SK-N-MC (cell line): ENCODE measurements at regions not wholly inside any gene's neighbourhood (a gene's known extent, or its start where the extent isn't known, plus 50 kb on each side); places are given as distances from the start of the nearest gene placed in this dataset.

Experiments used
- EZH2 ChIP-seq: fragments of 200-600 bp; sonication (generic); IDR thresholded peaks from one replicate; pipeline ENCODE4 v1.6.1; 2017; ENCODE audit warnings: antibody characterized with exemption
- POLR2AphosphoS5 ChIP-seq: IDR thresholded peaks from 2 replicates; pipeline ENCODE4 v1.6.1; 2012; ENCODE audit warnings: mild to moderate bottlenecking, low read depth, low read length, borderline replicate concordance

- TF ChIP-seq EZH2 (no peak), POLR2AphosphoS5 (no peak)
Observed at GRCh38 chr5:92500752-92501151, 1080.3 kb downstream of the NR2F1-AS1 start.
